ENCODE measurements at regions not wholly inside any gene's neighbourhood (a gene's known extent, or its start where the extent isn't known, plus 50 kb on each side); places are given as distances from the start of the nearest gene placed in this dataset.

DNA sequence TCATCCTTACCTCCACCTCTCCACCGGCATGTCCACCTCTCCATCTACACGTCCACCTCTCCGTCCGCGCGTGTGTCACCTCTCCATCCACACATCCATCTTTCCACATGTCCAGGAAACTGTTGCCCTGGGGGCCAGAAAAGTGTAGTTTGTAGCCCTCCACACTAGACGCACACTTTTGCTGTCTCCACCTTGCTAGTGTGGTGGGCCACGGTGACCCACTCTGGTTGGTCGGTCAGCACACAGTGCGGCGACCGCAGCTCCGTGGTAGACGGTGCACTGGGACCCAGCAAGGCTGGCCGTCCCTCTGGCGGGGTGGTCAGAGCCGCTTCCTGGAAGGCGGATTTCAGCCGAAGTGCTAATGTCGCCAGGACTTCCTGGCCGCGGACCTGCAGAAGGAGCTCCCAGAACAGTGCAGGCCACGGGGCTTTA is 268.6 kb downstream of the DLL1 start (continued):
- TF ChIP-seq, protein P1, sequence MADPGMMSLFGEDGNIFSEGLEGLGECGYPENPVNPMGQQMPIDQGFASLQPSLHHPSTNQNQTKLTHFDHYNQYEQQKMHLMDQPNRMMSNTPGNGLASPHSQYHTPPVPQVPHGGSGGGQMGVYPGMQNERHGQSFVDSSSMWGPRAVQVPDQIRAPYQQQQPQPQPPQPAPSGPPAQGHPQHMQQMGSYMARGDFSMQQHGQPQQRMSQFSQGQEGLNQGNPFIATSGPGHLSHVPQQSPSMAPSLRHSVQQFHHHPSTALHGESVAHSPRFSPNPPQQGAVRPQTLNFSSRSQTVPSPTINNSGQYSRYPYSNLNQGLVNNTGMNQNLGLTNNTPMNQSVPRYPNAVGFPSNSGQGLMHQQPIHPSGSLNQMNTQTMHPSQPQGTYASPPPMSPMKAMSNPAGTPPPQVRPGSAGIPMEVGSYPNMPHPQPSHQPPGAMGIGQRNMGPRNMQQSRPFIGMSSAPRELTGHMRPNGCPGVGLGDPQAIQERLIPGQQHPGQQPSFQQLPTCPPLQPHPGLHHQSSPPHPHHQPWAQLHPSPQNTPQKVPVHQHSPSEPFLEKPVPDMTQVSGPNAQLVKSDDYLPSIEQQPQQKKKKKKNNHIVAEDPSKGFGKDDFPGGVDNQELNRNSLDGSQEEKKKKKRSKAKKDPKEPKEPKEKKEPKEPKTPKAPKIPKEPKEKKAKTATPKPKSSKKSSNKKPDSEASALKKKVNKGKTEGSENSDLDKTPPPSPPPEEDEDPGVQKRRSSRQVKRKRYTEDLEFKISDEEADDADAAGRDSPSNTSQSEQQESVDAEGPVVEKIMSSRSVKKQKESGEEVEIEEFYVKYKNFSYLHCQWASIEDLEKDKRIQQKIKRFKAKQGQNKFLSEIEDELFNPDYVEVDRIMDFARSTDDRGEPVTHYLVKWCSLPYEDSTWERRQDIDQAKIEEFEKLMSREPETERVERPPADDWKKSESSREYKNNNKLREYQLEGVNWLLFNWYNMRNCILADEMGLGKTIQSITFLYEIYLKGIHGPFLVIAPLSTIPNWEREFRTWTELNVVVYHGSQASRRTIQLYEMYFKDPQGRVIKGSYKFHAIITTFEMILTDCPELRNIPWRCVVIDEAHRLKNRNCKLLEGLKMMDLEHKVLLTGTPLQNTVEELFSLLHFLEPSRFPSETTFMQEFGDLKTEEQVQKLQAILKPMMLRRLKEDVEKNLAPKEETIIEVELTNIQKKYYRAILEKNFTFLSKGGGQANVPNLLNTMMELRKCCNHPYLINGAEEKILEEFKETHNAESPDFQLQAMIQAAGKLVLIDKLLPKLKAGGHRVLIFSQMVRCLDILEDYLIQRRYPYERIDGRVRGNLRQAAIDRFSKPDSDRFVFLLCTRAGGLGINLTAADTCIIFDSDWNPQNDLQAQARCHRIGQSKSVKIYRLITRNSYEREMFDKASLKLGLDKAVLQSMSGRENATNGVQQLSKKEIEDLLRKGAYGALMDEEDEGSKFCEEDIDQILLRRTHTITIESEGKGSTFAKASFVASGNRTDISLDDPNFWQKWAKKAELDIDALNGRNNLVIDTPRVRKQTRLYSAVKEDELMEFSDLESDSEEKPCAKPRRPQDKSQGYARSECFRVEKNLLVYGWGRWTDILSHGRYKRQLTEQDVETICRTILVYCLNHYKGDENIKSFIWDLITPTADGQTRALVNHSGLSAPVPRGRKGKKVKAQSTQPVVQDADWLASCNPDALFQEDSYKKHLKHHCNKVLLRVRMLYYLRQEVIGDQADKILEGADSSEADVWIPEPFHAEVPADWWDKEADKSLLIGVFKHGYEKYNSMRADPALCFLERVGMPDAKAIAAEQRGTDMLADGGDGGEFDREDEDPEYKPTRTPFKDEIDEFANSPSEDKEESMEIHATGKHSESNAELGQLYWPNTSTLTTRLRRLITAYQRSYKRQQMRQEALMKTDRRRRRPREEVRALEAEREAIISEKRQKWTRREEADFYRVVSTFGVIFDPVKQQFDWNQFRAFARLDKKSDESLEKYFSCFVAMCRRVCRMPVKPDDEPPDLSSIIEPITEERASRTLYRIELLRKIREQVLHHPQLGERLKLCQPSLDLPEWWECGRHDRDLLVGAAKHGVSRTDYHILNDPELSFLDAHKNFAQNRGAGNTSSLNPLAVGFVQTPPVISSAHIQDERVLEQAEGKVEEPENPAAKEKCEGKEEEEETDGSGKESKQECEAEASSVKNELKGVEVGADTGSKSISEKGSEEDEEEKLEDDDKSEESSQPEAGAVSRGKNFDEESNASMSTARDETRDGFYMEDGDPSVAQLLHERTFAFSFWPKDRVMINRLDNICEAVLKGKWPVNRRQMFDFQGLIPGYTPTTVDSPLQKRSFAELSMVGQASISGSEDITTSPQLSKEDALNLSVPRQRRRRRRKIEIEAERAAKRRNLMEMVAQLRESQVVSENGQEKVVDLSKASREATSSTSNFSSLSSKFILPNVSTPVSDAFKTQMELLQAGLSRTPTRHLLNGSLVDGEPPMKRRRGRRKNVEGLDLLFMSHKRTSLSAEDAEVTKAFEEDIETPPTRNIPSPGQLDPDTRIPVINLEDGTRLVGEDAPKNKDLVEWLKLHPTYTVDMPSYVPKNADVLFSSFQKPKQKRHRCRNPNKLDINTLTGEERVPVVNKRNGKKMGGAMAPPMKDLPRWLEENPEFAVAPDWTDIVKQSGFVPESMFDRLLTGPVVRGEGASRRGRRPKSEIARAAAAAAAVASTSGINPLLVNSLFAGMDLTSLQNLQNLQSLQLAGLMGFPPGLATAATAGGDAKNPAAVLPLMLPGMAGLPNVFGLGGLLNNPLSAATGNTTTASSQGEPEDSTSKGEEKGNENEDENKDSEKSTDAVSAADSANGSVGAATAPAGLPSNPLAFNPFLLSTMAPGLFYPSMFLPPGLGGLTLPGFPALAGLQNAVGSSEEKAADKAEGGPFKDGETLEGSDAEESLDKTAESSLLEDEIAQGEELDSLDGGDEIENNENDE (IDR thresholded peaks at IDR 0.05; ENCODE audit: insufficient replicate concordance, low read length), result no peak
- no peak for TF ChIP-seq KDM1A (IDR thresholded peaks at IDR 0.05; ENCODE audit: borderline replicate concordance, low read length)
- no peak for TF ChIP-seq CTBP2 (IDR thresholded peaks at IDR 0.05; ENCODE audit: borderline replicate concordance, insufficient read depth, insufficient read length, low read length)
- TF ChIP-seq EP300 (IDR thresholded peaks at IDR 0.05; ENCODE audit: borderline replicate concordance in 1 of 2, low read depth in 2 of 2, low read length in 2 of 2), result no peak
- no peak for TF ChIP-seq TEAD4 (IDR thresholded peaks at IDR 0.05; ENCODE audit: low read depth, low read length)

Data from H1 (cell line).